GM21515 (cell line): ENCODE measurements at regions not wholly inside any gene's neighbourhood (a gene's known extent, or its start where the extent isn't known, plus 50 kb on each side); places are given as distances from the start of the nearest gene placed in this dataset.

ENCODE experiments used
- ATAC-seq: cut with Tn5 transposase; IDR thresholded peaks from one replicate; pipeline ENCODE4 v1.9.1; 2021; ENCODE audit not compliant: unreplicated experiment

GRCh38 chr2:235140801-235141081, 188.9 kb downstream of the SH3BP4 start:
- no peak for ATAC-seq

GRCh38 chr2:235141411-235142128, 189.8 kb downstream of the SH3BP4 start:
- no peak for ATAC-seq

GRCh38 chr2:235142601-235143000, 190.8 kb downstream of the SH3BP4 start:
- ATAC-seq, result no peak

GRCh38 chr2:235143789-235144188, 192.0 kb downstream of the SH3BP4 start:
- ATAC-seq, result no peak

GRCh38 chr2:235144291-235144690, 192.5 kb downstream of the SH3BP4 start:
- ATAC-seq, result no peak

- no peak for ATAC-seq
These were observed 194.4 kb downstream of the SH3BP4 start for GRCh38 chr2:235146206-235146605.

GRCh38 chr2:235146871-235147565, 195.2 kb downstream of the SH3BP4 start:
- ATAC-seq, result no peak

GRCh38 chr2:235148201-235149170, 196.7 kb downstream of the SH3BP4 start:
- ATAC-seq, result no peak

- no peak for ATAC-seq
These were observed 197.4 kb downstream of the SH3BP4 start for GRCh38 chr2:235149240-235149659.

GRCh38 chr2:235149736-235150135, 197.9 kb downstream of the SH3BP4 start:
- ATAC-seq, result no peak

- no peak for ATAC-seq
These were observed 199.3 kb downstream of the SH3BP4 start for GRCh38 chr2:235151152-235151551.

- ATAC-seq, result no peak
These were observed 203.3 kb downstream of the SH3BP4 start for GRCh38 chr2:235155163-235155562.

- no peak for ATAC-seq
These were observed 204.2 kb downstream of the SH3BP4 start for GRCh38 chr2:235156055-235156454.

GRCh38 chr2:235157746-235158482, 206.1 kb downstream of the SH3BP4 start:
- ATAC-seq, result no peak

GRCh38 chr2:235160281-235160810, 208.5 kb downstream of the SH3BP4 start:
- no peak for ATAC-seq

- ATAC-seq, result no peak
These were observed 209.7 kb downstream of the SH3BP4 start for GRCh38 chr2:235161565-235161964.

GRCh38 chr2:235162082-235162836, 210.4 kb downstream of the SH3BP4 start:
- ATAC-seq, result no peak

- no peak for ATAC-seq
These were observed 211.0 kb downstream of the SH3BP4 start for GRCh38 chr2:235162837-235163197.

GRCh38 chr2:235165136-235165535, 213.3 kb downstream of the SH3BP4 start:
- ATAC-seq, result no peak

GRCh38 chr2:235165631-235166030, 213.8 kb downstream of the SH3BP4 start:
- ATAC-seq, result no peak
